Astrocyte (in vitro differentiated cells and primary cell): ENCODE measurements at regions not wholly inside any gene's neighbourhood (a gene's known extent, or its start where the extent isn't known, plus 50 kb on each side); places are given as distances from the start of the nearest gene placed in this dataset.

ENCODE experiments used
- DNase-seq: peaks from one replicate; pipeline ENCODE4 v3.0.0-alpha.2; 2010; ENCODE audit warnings: low read depth
- FAIRE-seq: peaks from 2 replicates; lab custom pipeline; 2011; peaks lifted over from hg19 to GRCh38; lab: Jason Lieb, UNC
- H2AFZ ChIP-seq: 2 replicates; pipeline ENCODE4 v1.6.0; 2012; ENCODE audit warnings: low read depth, low read length, inconsistent platforms
- H3K27ac ChIP-seq: 2 replicates; pipeline ENCODE4 v1.5.1; 2011; ENCODE audit warnings: low read depth, low read length, inconsistent platforms
- H3K27me3 ChIP-seq: 2 replicates; pipeline ENCODE4 v1.6.0; 2011; ENCODE audit warnings: low read length, inconsistent platforms; ENCODE audit not compliant: insufficient read depth
- H3K36me3 ChIP-seq: 2 replicates; pipeline ENCODE4 v1.5.1; 2011; ENCODE audit warnings: low read length, inconsistent platforms; ENCODE audit not compliant: insufficient read depth
- H3K4me1 ChIP-seq: 2 replicates; pipeline ENCODE4 v1.5.1; 2011; ENCODE audit warnings: low read length, inconsistent platforms; ENCODE audit not compliant: insufficient read depth
- H3K4me2 ChIP-seq: 2 replicates; pipeline ENCODE4 v1.6.0; 2012; ENCODE audit warnings: low read length, inconsistent platforms
- H3K4me3 ChIP-seq: 2 replicates; pipeline ENCODE4 v1.5.1; 2011; ENCODE audit warnings: low read depth, mild to moderate bottlenecking, low read length, inconsistent platforms; ENCODE audit not compliant: insufficient read depth
- H3K79me2 ChIP-seq: 2 replicates; pipeline ENCODE4 v1.6.0; 2012; ENCODE audit warnings: mild to moderate bottlenecking, low read length, inconsistent platforms; ENCODE audit not compliant: insufficient read depth
- H3K9ac ChIP-seq: 2 replicates; pipeline ENCODE4 v1.6.0; 2012; ENCODE audit warnings: mild to moderate bottlenecking, low read length, inconsistent platforms
- H3K9me3 ChIP-seq: 2 replicates; pipeline ENCODE4 v1.5.1; 2012; ENCODE audit warnings: low read depth, mild to moderate bottlenecking, low read length, inconsistent platforms; ENCODE audit not compliant: insufficient read depth
- H4K20me1 ChIP-seq: 2 replicates; pipeline ENCODE4 v1.6.0; 2012; ENCODE audit warnings: low read length, inconsistent platforms; ENCODE audit not compliant: insufficient read depth
- H3K27ac Mint-ChIP-seq: one replicate; pipeline ENCODE4 v1.8.0; 2021; ENCODE audit warnings: mild to moderate bottlenecking, mixed read lengths; ENCODE audit not compliant: unreplicated experiment
- H3K27me3 Mint-ChIP-seq: one replicate; pipeline ENCODE4 v1.8.0; 2021; ENCODE audit warnings: low read depth, mixed read lengths; ENCODE audit not compliant: unreplicated experiment
- H3K36me3 Mint-ChIP-seq: one replicate; pipeline ENCODE4 v1.8.0; 2021; ENCODE audit warnings: low read depth, mixed read lengths; ENCODE audit not compliant: unreplicated experiment
- H3K4me1 Mint-ChIP-seq: one replicate; pipeline ENCODE4 v1.8.0; 2021; ENCODE audit warnings: low read depth, mixed read lengths; ENCODE audit not compliant: unreplicated experiment
- H3K4me3 Mint-ChIP-seq: one replicate; pipeline ENCODE4 v1.8.0; 2021; ENCODE audit warnings: mild to moderate bottlenecking, moderate library complexity, mixed read lengths; ENCODE audit not compliant: unreplicated experiment
- H3K9me3 Mint-ChIP-seq: one replicate; pipeline ENCODE4 v1.8.0; 2021; ENCODE audit warnings: mild to moderate bottlenecking, mixed read lengths; ENCODE audit not compliant: unreplicated experiment
- EZH2 ChIP-seq: IDR thresholded peaks from 2 replicates; pipeline ENCODE4 v1.6.1; 2012; ENCODE audit warnings: mild to moderate bottlenecking, low read length, inconsistent platforms; ENCODE audit not compliant: insufficient read depth
- TF ChIP-seq, protein P1 (sequence below): IDR thresholded peaks from 2 replicates; pipeline ENCODE4 v1.5.1; 2011; ENCODE audit warnings: low read depth, mild to moderate bottlenecking, inconsistent platforms, low read length, moderate library complexity; ENCODE audit not compliant: insufficient read depth

- H3K4me3 ChIP-seq: no peak overlapping the region
- no peaks in the 10 kb centered on the region for H4K20me1 ChIP-seq
- H3K27me3 Mint-ChIP-seq: no peaks in the 10 kb centered on the region
- no peak overlapping the region for H2AFZ ChIP-seq
- FAIRE-seq (no peak), DNase-seq (no peak)
- no peak overlapping the region for H3K4me3 Mint-ChIP-seq
- TF ChIP-seq EZH2: no peak
- TF ChIP-seq, protein P1, sequence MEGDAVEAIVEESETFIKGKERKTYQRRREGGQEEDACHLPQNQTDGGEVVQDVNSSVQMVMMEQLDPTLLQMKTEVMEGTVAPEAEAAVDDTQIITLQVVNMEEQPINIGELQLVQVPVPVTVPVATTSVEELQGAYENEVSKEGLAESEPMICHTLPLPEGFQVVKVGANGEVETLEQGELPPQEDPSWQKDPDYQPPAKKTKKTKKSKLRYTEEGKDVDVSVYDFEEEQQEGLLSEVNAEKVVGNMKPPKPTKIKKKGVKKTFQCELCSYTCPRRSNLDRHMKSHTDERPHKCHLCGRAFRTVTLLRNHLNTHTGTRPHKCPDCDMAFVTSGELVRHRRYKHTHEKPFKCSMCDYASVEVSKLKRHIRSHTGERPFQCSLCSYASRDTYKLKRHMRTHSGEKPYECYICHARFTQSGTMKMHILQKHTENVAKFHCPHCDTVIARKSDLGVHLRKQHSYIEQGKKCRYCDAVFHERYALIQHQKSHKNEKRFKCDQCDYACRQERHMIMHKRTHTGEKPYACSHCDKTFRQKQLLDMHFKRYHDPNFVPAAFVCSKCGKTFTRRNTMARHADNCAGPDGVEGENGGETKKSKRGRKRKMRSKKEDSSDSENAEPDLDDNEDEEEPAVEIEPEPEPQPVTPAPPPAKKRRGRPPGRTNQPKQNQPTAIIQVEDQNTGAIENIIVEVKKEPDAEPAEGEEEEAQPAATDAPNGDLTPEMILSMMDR: no peak
- H3K9ac ChIP-seq: no peak overlapping the region
- no peak overlapping the region for H3K27ac Mint-ChIP-seq
- H3K27me3 ChIP-seq: no peaks in the 10 kb centered on the region
- H3K4me1 Mint-ChIP-seq: no peaks in the 10 kb centered on the region
- no peak overlapping the region for H3K27ac ChIP-seq
- H3K9me3 ChIP-seq: no peaks in the 10 kb centered on the region
- H3K36me3 Mint-ChIP-seq: no peaks in the 10 kb centered on the region
- no peaks in the 10 kb centered on the region for H3K9me3 Mint-ChIP-seq
- no peaks in the 10 kb centered on the region for H3K79me2 ChIP-seq
- H3K4me2 ChIP-seq: no peak overlapping the region
- no peaks in the 10 kb centered on the region for H3K4me1 ChIP-seq
- no peaks in the 10 kb centered on the region for H3K36me3 ChIP-seq
Observed at GRCh38 chr5:62922191-62922590, 343.6 kb downstream of the LRRC70 start.

DNA sequence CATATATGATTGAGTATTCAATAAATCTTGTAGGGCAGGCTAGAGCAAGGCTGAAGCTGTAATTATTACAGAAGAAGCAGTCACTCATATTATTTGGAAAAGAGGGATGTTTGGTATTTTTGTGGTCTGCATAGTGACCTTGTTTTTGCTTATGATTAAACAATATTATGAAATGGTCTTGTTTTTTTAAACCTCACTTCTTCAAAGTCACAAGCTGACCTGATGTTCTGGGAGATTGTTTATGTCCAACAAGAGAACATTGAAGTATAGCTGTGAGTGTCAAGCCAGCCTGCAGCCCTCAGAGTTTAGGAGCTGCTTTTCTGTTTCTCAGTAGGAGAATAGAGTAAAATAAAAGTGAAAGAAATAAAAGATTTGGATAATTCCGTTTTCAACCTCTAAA is 342.2 kb downstream of the LRRC70 start:
- Mint-ChIP-seq H3K4me3 (no peak overlapping the region), H3K27ac (no peak overlapping the region), H3K27me3 (peaks cover 3% of the 10 kb centered on the region), H3K9me3 (no peaks in the 10 kb centered on the region), H3K36me3 (no peaks in the 10 kb centered on the region), H3K4me1 (no peaks in the 10 kb centered on the region)
- Histone ChIP-seq H4K20me1 (no peaks in the 10 kb centered on the region), H3K4me3 (no peak overlapping the region), H3K4me2 (no peak overlapping the region), H3K79me2 (no peaks in the 10 kb centered on the region), H3K9me3 (no peaks in the 10 kb centered on the region), H2AFZ (no peak overlapping the region), H3K36me3 (no peaks in the 10 kb centered on the region), H3K27ac (no peak overlapping the region), H3K9ac (no peak overlapping the region), H3K27me3 (no peaks in the 10 kb centered on the region), H3K4me1 (no peaks in the 10 kb centered on the region)
- DNase-seq (no peak), FAIRE-seq (no peak)
- TF ChIP-seq, protein P1: no peak
- no peak for TF ChIP-seq EZH2

- no peaks in the 10 kb centered on the region for H3K27me3 Mint-ChIP-seq
- Histone ChIP-seq H3K9ac (no peak overlapping the region), H2AFZ (no peak overlapping the region), H3K27ac (no peak overlapping the region), H3K79me2 (no peaks in the 10 kb centered on the region), H3K4me3 (no peak overlapping the region), H4K20me1 (no peaks in the 10 kb centered on the region), H3K4me2 (no peak overlapping the region), H3K36me3 (no peaks in the 10 kb centered on the region), H3K4me1 (no peaks in the 10 kb centered on the region), H3K9me3 (no peaks in the 10 kb centered on the region), H3K27me3 (no peaks in the 10 kb centered on the region)
- DNase-seq (no peak), FAIRE-seq (no peak)
- H3K36me3 Mint-ChIP-seq: no peaks in the 10 kb centered on the region
- H3K27ac Mint-ChIP-seq: no peak overlapping the region
- peaks cover 3% of the 10 kb centered on the region for H3K4me1 Mint-ChIP-seq
- H3K4me3 Mint-ChIP-seq: no peak overlapping the region
- peaks cover 3% of the 10 kb centered on the region for H3K9me3 Mint-ChIP-seq
- TF ChIP-seq EZH2: no peak
- TF ChIP-seq, protein P1: no peak
Observed at GRCh38 chr5:62909326-62909725, 330.7 kb downstream of the LRRC70 start.
